ENCODE measurements at regions not wholly inside any gene's neighbourhood (a gene's known extent, or its start where the extent isn't known, plus 50 kb on each side); places are given as distances from the start of the nearest gene placed in this dataset.

DNA sequence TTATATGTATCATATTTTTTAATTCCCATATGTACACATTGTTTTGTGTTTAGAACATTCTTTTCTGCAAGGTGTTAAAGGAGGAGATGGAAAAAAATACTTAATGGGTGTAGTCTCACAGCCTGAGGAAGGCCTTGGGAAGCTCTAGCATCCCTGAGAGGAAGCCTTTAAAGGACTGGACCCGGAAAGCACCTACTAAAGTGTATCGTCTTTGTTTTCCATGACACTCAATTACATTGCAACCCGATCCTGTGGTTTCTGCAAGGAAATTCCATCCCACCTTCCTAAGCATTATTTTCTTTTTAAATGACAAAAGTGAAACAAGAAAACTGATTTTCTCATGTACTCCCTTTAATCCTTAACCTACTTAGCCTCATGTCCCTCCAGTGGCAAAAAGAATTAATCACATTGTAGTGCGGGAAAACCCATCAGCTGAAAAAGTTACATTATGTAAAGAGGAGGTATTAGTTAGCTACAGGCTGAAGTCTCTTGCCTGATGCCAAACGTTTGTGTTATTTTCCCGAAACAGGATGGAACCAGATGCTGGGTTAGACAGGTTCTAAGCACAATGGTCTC is 147.8 kb upstream of the CPSF6 start:
- TF ChIP-seq, protein P1, sequence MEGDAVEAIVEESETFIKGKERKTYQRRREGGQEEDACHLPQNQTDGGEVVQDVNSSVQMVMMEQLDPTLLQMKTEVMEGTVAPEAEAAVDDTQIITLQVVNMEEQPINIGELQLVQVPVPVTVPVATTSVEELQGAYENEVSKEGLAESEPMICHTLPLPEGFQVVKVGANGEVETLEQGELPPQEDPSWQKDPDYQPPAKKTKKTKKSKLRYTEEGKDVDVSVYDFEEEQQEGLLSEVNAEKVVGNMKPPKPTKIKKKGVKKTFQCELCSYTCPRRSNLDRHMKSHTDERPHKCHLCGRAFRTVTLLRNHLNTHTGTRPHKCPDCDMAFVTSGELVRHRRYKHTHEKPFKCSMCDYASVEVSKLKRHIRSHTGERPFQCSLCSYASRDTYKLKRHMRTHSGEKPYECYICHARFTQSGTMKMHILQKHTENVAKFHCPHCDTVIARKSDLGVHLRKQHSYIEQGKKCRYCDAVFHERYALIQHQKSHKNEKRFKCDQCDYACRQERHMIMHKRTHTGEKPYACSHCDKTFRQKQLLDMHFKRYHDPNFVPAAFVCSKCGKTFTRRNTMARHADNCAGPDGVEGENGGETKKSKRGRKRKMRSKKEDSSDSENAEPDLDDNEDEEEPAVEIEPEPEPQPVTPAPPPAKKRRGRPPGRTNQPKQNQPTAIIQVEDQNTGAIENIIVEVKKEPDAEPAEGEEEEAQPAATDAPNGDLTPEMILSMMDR (IDR thresholded peaks at IDR 0.05) = no peak
- TF ChIP-seq POLR2A (IDR thresholded peaks at IDR 0.05) = no peak

Data from lower leg skin (tissue), 3 donors.